Dermis blood vessel endothelial cell (primary cell): ENCODE measurements at regions not wholly inside any gene's neighbourhood (a gene's known extent, or its start where the extent isn't known, plus 50 kb on each side); places are given as distances from the start of the nearest gene placed in this dataset.
"Not testable (repeated sequence)": the region's sequence is repeated elsewhere in the genome, so short reads cannot be mapped to it uniquely, and the experiment has no call there.

Experiments used
- DNase-seq: peaks from one replicate; pipeline ENCODE4 v3.0.0; 2010

DNA sequence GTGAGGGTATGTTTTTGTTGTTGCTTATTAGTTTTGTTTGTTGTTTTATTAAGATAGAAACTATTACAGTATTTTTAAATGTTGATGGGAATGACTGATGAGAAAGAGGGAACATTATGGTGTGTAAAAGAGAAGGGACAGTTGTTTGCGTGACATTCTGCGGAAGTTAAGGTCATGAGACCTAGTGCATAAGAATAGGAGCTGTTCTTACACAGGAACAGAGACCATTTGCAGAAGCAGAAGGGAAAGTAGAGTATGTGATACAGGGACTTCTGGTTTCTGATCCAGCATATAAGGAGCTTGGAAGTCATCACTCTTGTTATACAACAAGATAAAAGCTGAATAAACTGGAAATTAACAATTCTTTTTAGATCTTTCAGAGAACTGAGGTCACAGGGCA, 299.2 kb upstream of the API5 start:
- DNase-seq, result no peak

DNA sequence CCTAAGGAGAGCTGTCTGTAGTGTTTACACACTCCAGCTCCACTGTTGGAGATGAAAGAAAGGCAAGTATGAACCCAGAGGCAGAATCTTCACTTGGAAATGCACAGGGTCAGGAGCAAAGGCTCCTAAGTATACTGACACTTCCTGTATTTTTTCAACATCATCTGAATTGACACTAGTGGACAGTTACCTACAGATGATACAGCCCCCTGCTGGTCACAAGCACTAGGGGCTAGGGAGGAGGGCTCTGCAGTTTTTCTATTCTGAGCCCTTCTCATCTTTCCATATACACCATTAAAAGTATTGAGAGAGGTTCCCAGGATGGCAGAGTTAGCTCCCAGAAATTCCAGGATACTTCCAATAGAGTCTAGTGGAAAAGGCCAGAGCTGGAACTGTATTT, 290.3 kb upstream of the API5 start:
- no peak for DNase-seq

DNA sequence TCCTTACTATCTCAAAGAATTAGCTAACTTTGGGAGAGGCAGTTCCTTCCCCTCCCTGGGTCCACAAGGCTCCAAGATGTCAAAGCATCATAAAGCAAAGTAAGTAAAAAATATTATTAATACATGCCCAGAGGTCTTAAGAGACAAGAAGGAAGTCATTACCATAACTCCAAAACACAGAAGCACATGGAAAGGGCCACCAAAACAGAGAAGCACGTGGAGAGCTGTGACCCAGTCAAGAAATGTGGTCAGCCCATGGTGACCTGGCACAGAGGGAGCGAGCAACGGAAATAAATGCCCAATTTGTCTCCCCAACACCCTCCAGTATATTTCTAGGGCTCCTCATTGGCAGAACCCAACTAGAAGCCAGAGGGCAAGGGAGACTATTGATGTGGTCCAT, 277.5 kb upstream of the API5 start:
- no peak for DNase-seq

DNA sequence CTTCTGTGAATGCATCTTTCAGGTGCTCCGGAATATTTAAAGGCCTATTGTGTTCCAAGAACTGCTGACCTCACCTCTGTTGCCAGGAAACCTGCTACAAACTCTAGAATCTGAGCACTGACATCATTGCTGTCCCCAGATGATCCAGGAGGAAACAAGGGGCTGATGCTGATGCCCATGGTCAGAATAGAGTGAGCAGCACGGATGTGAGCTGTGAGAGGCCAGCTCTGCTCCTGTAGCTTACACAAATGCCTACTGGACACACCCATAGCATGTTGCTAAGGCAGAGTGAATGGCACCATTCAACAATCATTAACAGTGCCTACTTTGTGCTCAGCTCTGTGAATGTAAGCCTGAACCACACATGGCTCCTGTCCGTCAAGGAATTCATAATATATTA, 276.7 kb upstream of the API5 start:
- DNase-seq, result no peak

DNA sequence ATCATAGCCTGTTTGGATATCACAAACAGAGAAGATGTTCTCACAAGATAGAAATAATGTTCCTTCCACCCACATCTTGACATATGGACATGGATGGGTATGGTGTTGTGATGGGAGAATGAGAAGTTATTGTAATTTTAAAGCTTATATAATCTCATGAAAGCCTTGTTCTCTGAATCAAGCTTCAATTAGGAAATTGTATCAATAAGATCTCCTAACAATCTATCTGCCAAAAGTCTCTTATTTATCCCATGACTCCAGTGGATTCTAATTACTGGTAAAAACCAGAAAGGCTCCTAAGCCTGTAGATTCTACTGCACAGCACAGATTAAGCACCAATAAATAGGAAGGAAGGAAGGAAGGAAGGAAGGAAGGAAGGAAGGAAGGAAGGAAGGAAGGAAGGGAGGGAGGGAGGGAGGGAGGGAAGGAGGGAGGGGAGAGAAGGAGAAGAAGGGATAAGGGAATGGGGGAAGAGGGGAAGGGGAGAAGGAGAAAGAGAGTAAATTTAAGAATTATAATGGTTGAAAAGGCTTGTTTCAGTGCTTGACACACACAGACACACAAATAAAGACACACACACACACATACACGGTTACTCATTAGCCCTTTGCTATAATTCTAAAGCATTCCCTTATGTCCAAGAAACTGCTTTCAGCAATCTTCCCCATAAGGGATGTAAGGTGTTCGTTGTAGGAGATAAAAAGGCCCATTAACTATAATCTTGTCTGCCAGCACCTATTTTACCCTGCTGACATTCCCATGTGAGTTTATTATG, 258.0 kb upstream of the API5 start:
- no peak for DNase-seq

DNA sequence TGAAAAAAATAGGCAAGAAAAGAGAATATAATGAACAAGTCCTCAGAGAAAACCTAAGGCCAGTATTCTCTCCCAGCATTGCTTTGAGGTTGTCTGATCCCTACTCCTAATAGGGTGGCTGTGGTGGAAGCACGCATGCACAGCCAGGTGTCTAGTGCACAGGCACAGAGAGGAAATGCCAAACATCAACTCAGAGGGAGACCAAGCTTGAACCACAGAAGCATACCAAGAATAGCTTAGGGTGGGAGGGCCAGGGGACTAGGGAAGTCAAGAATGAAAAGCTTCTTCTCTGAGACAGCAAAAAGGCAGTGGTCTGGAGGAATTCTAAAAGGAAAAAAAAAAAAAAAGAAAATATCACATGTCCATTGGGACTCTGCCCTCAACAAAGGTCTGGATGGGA, 244.1 kb upstream of the API5 start:
- DNase-seq, result no peak

DNA sequence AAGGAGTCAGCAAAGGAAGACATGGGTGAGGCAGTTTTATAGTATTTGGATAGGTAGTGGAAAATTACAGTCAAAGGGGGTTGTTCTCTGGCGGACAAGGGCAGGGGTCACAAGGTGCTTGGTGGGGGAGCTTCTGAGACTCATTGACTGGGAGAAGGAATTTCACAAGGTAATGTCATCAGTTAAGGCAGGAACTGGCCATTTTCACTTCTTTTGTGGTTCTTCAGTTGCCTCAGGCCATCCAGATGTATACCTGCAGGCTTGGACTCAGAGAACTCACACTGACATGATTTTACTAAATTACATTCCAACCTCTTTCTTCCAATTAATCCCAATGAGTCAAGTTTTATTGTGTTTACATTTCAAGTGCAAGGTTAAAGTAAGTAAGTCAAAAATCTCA, 240.5 kb upstream of the API5 start:
- no peak for DNase-seq

DNA sequence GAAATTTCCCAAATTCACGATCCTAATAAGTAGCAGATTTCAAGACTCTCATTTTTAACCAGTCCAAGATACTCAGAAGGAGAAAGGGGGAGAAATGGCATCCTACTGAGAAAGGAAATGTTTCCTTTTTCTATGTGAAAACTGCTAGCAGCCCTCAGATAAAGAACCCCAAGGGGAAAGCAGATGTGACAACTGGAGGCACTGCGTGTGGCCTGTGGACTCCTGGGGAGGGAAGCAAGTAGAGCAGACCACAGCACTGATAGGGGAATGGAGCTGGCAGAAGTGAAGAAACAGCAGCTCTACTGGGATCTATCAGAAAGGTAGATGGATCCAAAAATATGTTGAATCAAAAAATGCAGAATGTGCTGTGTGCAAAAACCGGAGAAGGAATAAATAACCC, 239.7 kb upstream of the API5 start:
- no peak for DNase-seq

DNA sequence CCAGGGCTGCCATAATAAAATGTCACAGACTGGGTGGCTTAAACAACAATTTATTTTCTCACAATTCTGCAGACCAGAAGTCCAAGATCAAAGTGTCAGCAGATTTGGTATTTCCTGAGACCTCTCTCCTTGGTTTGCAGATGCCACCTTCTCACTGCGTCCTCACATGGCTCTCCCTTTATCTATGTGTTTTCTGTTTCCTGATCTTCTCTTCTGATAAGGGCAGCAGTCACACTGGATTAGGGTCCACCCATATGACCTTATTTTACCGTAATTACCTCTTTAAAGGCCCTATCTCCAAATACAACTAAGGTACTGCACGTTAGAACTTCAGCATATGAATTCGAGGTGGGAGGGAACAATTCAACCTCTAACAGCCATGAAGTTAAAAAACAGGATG, 238.9 kb upstream of the API5 start:
- no peak for DNase-seq

DNA sequence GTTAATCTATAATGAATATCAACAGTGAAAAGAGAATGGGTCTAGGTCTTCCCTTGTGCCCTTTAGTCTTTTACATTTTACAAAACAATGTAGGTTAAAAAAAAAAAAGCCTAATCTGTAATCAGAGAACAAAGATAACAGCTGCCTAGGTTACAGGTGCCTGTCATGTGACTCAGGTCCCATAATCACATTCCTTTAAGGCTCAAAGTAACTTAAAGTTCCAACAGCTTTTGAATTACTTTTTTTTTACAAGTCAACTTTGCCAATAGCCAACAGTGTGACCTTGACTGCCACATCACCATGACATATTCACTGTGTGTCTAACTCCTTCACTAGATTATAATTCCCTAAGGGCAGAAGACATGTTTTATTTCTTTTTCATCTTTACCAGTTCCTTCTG, 237.0 kb upstream of the API5 start:
- no peak for DNase-seq

DNA sequence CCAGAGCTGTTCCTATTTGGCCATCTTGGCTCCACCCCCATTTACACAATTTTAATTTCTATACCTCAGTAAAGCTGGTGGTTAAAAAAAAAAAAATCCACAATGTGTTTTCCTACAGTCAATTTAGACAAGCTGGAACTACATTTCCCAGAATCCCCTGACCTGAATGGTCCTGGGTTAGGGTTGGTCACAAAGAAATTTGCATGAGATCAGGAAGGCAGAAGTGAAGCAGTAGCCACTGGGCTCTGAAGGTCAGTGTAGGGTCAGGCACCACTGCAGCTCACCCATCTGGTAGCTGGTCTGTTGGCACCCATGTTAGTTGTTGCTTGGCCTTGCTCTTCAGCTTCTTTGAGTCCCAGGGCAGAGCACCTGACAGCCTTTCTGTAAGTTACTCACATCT, 210.7 kb upstream of the API5 start:
- no peak for DNase-seq

DNA sequence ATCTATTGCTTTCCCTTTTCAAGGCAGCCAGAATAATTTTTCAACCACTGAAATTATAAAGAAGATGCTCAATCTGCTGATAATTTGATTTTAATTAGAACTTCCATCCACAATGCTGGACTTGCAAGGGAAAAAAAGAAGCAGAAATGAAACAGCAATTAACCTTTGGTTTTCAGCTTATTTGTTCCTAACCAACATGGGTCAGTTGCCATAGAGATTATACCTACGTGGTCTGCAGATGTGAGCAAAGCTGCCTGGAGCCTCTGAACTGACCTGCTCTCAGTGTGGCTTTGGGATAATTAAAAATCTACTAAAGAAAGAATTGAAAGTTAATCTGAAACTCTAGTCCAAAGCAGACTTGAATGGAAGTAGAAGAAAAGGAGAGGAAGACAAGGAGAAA, 195.7 kb upstream of the API5 start:
- DNase-seq, result no peak

DNA sequence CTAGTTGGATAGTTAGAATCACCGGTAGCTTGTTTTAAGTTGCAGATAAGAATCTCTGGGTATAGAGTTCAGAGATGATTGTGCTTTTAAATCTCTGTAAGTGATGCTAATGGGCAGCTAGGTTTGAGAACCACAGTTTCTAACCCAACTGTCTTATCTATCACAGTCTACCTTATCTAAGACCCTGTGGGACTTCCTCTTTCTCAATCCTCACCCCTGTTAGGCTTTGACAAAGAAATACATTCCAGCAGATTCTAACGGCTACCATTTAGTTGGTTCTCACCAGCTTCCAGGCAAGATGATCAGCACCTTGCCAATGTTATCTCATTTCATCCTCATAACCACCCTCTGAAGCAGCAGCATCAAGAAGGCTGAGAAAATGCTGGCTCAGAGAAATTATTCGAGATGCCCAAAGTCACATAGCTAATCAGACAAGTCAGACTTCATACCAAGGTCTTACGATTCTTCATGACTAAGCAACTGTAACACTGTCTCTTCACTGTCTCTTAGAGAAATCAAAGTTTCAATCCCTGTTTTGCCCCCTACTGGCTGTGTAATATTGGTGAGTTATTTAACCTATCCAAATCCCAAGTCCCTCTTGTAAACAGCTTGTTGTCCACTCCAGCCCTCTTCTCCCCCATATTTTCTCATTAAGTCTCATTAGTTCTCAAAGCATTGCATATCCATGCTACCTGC, 192.4 kb upstream of the API5 start:
- DNase-seq, result no peak

DNA sequence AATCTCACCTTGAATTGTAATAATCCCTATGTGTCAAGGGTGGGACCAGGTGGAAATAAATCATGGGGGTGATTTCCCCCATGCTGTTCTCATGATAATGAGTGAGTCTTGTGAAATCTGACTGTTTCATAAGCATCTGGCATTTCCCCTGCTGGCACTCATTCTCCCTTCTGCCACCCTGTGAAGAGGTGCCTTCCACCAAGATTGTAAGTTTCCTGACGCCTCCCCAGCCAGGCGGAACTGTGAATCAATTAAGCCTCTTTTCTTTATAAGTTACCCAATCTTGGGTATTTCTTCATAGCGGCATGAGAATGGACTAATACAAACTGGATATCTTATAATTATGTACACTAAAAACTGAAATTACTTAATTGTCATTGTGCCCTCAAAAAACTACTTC, 189.2 kb upstream of the API5 start:
- no peak for DNase-seq

DNA sequence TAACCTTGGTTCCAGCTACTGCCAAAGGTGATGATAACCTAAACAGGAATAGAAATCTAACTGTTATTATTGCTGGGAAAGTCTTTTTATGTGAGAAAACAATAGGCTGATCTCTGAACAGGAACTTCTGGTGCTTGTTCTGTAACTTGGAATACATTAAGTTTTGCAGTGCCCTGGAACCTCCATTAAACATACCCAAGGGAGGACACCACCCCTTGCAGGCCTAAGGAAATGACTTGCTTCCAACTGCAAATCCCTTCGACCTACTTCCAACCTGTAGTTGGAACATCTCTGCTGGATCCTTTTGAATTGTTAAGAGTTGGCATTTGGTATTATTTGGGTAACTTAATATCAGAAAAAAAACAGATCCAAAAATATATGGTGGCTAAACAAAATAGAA, 188.4 kb upstream of the API5 start:
- no peak for DNase-seq

DNA sequence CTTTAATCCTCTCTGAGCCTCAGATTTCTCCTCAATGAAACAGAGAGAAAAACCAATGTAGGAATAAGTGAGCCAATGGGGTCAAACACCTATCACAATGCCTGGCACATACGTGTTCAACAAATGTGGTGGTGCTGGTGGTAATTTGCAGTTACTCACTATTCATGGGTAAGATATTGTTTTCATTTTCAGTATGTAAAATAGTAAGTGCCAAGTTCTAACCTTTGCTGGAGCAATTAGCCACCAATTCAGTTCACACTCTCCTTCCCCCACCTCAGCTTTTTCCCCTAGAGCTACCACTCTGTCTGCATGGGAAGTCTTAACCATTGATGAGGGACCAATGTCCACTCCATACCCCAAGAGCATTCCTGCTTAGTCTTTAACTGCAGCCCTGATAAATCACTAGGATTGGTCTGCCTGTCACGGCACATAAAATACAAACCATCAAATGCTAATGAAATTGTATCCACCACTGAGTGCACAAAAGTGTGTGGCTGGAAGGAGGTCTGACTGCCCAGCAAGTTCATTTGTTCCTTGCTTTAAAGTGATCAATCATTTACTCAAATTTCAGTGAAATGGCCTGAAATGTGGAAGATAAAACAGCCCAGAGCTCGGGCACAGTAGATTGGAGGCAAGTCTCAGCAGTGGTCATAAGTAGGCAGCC, 187.4 kb upstream of the API5 start:
- no peak for DNase-seq

DNA sequence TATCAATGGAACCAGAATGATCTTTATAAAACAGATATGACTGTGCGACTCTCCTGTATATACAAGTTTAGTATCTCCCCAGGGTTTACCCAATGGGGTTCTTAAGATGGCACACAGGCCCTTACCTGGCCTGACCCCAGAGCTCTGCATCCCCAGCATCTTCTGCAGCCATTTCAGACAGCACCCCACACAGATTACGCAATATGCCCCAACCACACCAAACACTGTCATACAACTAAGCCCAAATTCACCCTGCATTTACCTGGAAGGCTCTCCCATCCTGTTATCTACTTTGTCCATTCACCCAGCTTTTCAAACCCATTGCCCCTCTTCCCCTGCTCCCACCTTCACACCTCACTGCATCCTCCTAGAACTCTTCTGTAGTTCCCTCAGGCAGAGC, 182.5 kb upstream of the API5 start:
- no peak for DNase-seq

DNA sequence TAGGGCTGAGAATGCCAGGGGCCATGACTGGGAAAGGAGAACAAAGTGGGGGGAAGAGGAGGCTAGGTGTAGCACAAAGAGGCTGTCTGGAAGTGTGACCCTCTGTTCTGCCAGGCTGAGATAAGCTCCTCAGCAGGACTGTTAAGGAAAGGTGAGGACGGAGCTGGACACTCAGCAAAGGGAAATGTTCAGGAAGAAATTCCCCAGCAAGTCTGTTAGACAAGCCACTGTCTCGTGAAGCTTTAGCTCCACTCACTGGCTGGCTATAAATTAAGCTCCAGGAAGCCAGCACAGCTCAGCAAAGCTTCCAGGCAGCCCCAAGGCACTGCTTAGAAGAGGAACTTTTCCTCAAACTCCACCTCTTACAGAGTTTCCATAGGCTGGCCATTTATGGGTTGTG, 181.2 kb upstream of the API5 start:
- DNase-seq, result no peak

DNA sequence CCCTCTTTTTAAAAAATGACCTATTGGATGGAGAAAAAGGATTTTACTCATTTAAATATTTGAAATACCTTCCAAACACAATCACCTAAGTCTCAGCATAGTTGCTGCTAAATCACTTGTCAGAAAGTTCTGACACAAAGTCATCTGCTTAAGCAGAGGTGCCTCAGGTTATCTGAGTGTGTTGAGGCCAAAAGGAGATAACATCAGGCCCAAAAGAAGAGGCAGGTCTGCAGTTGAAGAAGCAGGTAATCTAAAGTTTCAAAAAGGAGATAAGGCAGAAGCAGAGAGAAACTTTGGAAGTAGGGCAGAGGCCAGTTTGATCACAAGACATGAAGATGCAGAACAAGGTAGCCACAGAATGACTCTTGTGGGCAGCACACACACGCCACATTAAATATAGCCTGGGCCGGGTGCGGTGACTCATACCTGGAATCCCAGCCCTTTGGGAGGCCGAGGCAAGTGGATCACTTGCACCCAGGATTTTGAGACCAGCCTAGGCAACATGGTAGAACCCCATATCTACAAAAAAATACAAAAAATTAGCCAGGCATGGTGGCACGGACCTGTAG, 175.7 kb upstream of the API5 start:
- no peak for DNase-seq

DNA sequence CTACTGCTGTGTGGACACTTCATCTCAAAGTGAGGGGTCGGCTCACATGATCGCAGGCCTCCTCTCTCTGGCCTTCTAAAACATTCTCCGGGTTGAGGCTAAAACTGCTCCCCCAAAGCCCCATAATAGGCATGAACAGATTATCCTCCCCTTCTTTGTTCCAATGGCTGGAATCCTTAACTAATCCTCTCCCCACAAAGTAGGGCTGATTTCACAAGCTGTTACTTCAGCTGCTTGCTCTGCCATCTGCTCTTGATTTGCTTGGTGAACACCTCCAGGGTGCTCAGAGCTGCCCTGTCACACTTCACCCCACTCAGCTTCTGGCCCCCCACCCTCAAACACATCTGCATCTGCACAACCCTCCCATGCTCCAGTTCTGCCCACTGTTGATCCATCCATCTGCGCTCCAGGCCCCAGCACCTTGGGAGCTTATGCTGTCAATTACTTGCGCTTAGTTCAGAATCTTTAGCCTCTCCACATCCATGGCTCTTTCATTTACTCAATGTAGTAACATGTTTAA, 173.1 kb upstream of the API5 start:
- DNase-seq, result no peak

DNA sequence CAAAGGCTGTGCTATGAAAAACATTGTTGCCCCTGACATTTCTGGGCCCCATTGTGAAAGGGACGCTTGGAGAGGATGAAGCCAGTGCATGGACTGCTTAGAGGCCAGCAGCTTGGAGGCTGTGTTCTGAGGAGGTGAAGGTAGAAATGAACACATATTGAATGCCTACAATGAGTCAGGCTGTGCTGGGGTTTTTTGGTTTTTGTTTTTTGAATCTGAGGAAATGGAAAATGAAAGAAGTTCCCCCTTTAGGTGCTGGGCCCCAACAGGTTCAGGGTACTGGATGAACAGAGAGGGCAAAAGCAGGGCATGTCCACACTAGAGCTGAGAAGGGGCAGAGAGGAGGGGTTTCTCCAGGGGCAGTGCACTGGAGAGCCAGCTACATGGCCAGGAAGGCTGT, 166.1 kb upstream of the API5 start:
- no peak for DNase-seq

DNA sequence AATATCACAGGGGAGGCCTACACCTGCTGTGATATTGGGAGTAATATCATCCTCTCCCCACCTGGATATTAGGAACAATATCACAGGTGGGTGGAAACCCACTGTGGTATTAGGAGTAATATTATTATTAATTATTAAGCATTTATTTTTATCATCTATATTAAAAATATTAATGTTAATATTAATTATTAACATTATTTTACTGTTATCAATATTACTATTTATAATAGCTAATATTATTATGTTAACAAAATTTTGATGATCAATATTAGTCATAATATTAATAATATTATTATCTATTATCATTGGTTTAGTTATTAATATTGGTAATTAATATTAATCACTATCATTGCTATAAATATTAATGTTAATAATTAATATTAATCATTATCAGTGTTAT, 161.1 kb upstream of the API5 start:
- no peak for DNase-seq

DNA sequence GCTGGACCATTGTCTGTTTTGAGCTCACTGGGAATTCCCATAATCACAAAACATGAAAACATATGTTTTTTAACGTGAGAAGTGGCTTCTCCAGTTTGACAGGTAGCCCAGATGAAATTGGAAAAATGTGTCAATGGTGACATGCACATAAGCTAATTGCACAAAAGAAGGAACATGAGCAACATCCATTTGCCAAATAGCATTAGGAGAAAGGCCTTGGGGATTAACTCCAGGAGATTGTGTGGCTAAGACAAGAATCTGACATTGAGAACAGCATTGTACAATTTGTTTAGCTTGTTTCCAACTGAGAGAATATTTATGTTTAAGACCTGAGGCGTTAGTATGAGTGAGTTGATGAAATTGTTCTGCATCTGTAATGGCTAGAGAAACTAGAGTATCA, 147.0 kb upstream of the API5 start:
- no peak for DNase-seq

DNA sequence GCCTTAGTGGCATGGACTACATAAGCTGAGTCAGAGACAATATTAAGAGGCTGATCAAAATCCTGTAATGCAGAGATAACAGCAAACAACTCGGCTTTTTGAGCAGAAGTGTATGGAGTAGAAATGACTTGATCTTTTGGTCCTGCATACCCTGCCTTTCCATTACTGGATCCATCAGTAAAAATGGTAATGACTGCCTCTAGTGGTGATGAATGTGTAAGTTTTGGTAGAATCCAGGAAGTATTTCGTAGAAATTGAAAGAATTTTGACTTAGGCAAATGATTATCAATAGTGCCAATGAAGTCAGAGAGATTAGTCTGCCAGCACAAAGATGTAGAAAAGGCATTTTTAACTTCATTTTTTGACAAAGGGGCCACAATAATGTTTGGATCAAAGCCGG, 146.4 kb upstream of the API5 start:
- DNase-seq, result not testable (repeated sequence)
